ENCODE measurements at regions not wholly inside any gene's neighbourhood (a gene's known extent, or its start where the extent isn't known, plus 50 kb on each side); places are given as distances from the start of the nearest gene placed in this dataset.

GRCh38 chr4:45477311-45477733 is 646.5 kb downstream of the GABRG1 start:
- TF ChIP-seq, protein P1, sequence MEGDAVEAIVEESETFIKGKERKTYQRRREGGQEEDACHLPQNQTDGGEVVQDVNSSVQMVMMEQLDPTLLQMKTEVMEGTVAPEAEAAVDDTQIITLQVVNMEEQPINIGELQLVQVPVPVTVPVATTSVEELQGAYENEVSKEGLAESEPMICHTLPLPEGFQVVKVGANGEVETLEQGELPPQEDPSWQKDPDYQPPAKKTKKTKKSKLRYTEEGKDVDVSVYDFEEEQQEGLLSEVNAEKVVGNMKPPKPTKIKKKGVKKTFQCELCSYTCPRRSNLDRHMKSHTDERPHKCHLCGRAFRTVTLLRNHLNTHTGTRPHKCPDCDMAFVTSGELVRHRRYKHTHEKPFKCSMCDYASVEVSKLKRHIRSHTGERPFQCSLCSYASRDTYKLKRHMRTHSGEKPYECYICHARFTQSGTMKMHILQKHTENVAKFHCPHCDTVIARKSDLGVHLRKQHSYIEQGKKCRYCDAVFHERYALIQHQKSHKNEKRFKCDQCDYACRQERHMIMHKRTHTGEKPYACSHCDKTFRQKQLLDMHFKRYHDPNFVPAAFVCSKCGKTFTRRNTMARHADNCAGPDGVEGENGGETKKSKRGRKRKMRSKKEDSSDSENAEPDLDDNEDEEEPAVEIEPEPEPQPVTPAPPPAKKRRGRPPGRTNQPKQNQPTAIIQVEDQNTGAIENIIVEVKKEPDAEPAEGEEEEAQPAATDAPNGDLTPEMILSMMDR (conservative IDR thresholded peaks at IDR 0.05 in 1 of 2, IDR thresholded peaks at IDR 0.05 in 1 of 2; ENCODE audit: low read depth in 1 of 2, low read length in 2 of 2), result no peak
- no peak for TF ChIP-seq EZH2 (IDR thresholded peaks at IDR 0.05; ENCODE audit: low read length, missing control alignments)

All from fibroblast of lung (primary cell).